ENCODE measurements at regions not wholly inside any gene's neighbourhood (a gene's known extent, or its start where the extent isn't known, plus 50 kb on each side); places are given as distances from the start of the nearest gene placed in this dataset.

GRCh38 chr21:26225046-26225445 lies 54.5 kb upstream of the APP start:
- H3K27me3 ChIP-seq (ENCODE audit: low read depth), result no peaks in the 10 kb centered on the region
- no peak for TF ChIP-seq CTCF (IDR thresholded peaks at IDR 0.05)
- ATAC-seq, result no peak
- intact Hi-C loops (cut with DNase I), result no loop called here
- no peak for DNase-seq
- no peak overlapping the region for H3K27ac ChIP-seq
- H3K4me1 ChIP-seq, result no peaks in the 10 kb centered on the region
- H3K9me3 ChIP-seq, result no peaks in the 10 kb centered on the region
- H3K4me3 ChIP-seq, result no peak overlapping the region
- H3K36me3 ChIP-seq, result no peaks in the 10 kb centered on the region

GRCh38 chr21:26224366-26224765 lies 53.8 kb upstream of the APP start:
- intact Hi-C loops (cut with DNase I), result no loop called here
- no peak for ATAC-seq
- no peaks in the 10 kb centered on the region for H3K36me3 ChIP-seq
- no peak overlapping the region for H3K27ac ChIP-seq
- H3K4me3 ChIP-seq, result no peak overlapping the region
- TF ChIP-seq CTCF (IDR thresholded peaks at IDR 0.05), result no peak
- no peaks in the 10 kb centered on the region for H3K27me3 ChIP-seq (ENCODE audit: low read depth)
- H3K4me1 ChIP-seq, result no peaks in the 10 kb centered on the region
- DNase-seq, result no peak
- no peaks in the 10 kb centered on the region for H3K9me3 ChIP-seq

Data from lower lobe of right lung (tissue), 2 donors.